A549 (cell line): ENCODE measurements at regions not wholly inside any gene's neighbourhood (a gene's known extent, or its start where the extent isn't known, plus 50 kb on each side); places are given as distances from the start of the nearest gene placed in this dataset.

ENCODE experiments used
- ATAC-seq, 2 experiments: fragments of 200-7000 bp in 1 of 2; fragments of >200 bp in 1 of 2; cut with Nextera tagmentation in 1 of 2; cut with Tn5 transposase in 1 of 2; 3 replicates each; pipeline versions ENCODE4 v1.8.0 to v1.9.1; 2018 to 2020; ENCODE audit warnings: mild to moderate bottlenecking in 1 of 2, moderate library complexity in 1 of 2
- CTCF ChIA-PET: fragments of 300-600 bp; sonication (Branson Sonifier 250); formaldehyde crosslinking; extraction: SDS; loops from one replicate; lab custom pipeline; 2021; ENCODE audit warnings: antibody characterized with exemption, inconsistent platforms; lab: Yijun Ruan, JAX
- POLR2A ChIA-PET: fragments of 350-600 bp; formaldehyde crosslinking; extraction: SDS; loops from one replicate; lab custom pipeline; 2021; ENCODE audit warnings: antibody characterized with exemption, inconsistent platforms; lab: Yijun Ruan, JAX
- DNase-seq, 2 experiments: peaks; one replicate each; pipeline versions ENCODE4 v3.0.0 to v3.0.0-alpha.2; 2011 to 2016; ENCODE audit warnings: low read depth in 1 of 2, low spot score in 1 of 2
- FAIRE-seq: peaks from 2 replicates; lab custom pipeline; 2011; peaks lifted over from hg19 to GRCh38; lab: Jason Lieb, UNC
- H3K27ac ChIP-seq, 2 experiments: fragments of >200 bp; sonication (Bioruptor Twin); formaldehyde crosslinking; 3 replicates each; pipeline ENCODE4 v1.5.1; 2016 to 2017
- H3K4me1 ChIP-seq: fragments of >200 bp; sonication (Bioruptor Twin); formaldehyde crosslinking; 3 replicates; pipeline ENCODE4 v1.6.1; 2016
- H3K4me2 ChIP-seq: fragments of >200 bp; sonication (Bioruptor Twin); formaldehyde crosslinking; 3 replicates; pipeline ENCODE4 v1.6.1; 2016
- H3K4me3 ChIP-seq: fragments of >200 bp; sonication (Bioruptor Twin); formaldehyde crosslinking; 3 replicates; pipeline ENCODE4 v1.5.1; 2016
- H3K9me3 ChIP-seq: fragments of >200 bp; sonication (Bioruptor Twin); formaldehyde crosslinking; 3 replicates; pipeline ENCODE4 v1.6.1; 2016
- ATOH8 ChIP-seq: fragments of 250-450 bp; sonication (Bioruptor Pico); IDR thresholded peaks from 2 replicates; pipeline ENCODE4 v1.5.0; 2020; ENCODE audit warnings: low read depth, mild to moderate bottlenecking, moderate library complexity
- CBX8 ChIP-seq: fragments of 200-600 bp; sonication (generic); IDR thresholded peaks from 2 replicates; pipeline ENCODE4 v1.6.1; 2016
- CEBPB ChIP-seq, 2 experiments: fragments of >200 bp in 1 of 2; sonication (Bioruptor Twin) in 1 of 2; formaldehyde crosslinking in 1 of 2; IDR thresholded peaks; 2 replicates each; pipeline ENCODE4 v1.6.1; 2012 to 2016
- CHD2 ChIP-seq: fragments of 150-350 bp; IDR thresholded peaks from 2 replicates; pipeline ENCODE4 v1.6.1; 2014; ENCODE audit warnings: low read length; ENCODE audit not compliant: partially characterized antibody
- E2F6 ChIP-seq: IDR thresholded peaks from 2 replicates; pipeline ENCODE4 v1.6.1; 2012; ENCODE audit warnings: low read depth, borderline replicate concordance
- EHF ChIP-seq: fragments of 250-450 bp; sonication (Bioruptor Pico); IDR thresholded peaks from 2 replicates; pipeline ENCODE4 v1.5.0; 2020; ENCODE audit warnings: mild to moderate bottlenecking
- EHMT2 ChIP-seq: fragments of 200-600 bp; sonication (generic); IDR thresholded peaks from 2 replicates; pipeline ENCODE4 v1.6.1; 2016; ENCODE audit warnings: antibody characterized with exemption, low read depth, mild to moderate bottlenecking, moderate library complexity
- EP300 ChIP-seq, 2 experiments: fragments of >200 bp; sonication (Bioruptor Twin); formaldehyde crosslinking; IDR thresholded peaks; 2 replicates in 1 of 2; 3 replicates in 1 of 2; pipeline ENCODE4 v1.6.1; 2016 to 2017
- FOSB ChIP-seq: fragments of 250-450 bp; sonication (Bioruptor Pico); IDR thresholded peaks from 2 replicates; pipeline ENCODE4 v1.5.0; 2020; ENCODE audit warnings: mild to moderate bottlenecking, moderate library complexity
- FOSL2 ChIP-seq, 2 experiments: fragments of 450-650 bp in 1 of 2; fragments of >200 bp in 1 of 2; sonication (Bioruptor Twin) in 1 of 2; formaldehyde crosslinking; IDR thresholded peaks; 2 replicates each; pipeline versions ENCODE4 v1.5.0 to v1.6.1; 2016 to 2020; ENCODE audit warnings: mild to moderate bottlenecking in 1 of 2, moderate library complexity in 1 of 2
- FOXS1 ChIP-seq: fragments of 250-450 bp; sonication (Bioruptor Pico); IDR thresholded peaks from 2 replicates; pipeline ENCODE4 v1.5.0; 2020; ENCODE audit warnings: mild to moderate bottlenecking, moderate library complexity
- GATA3 ChIP-seq: IDR thresholded peaks from 2 replicates; pipeline ENCODE4 v1.6.1; 2012; ENCODE audit warnings: borderline replicate concordance
- HDAC2 ChIP-seq: fragments of 200-600 bp; sonication (generic); IDR thresholded peaks from 2 replicates; pipeline ENCODE4 v1.6.1; 2016
- HES2 ChIP-seq: fragments of >200 bp; sonication (Bioruptor Twin); formaldehyde crosslinking; IDR thresholded peaks from 2 replicates; pipeline ENCODE4 v1.6.1; 2016
- HEYL ChIP-seq: fragments of 250-450 bp; sonication (Bioruptor Pico); IDR thresholded peaks from 2 replicates; pipeline ENCODE4 v1.8.0; 2021; ENCODE audit warnings: mild to moderate bottlenecking, moderate library complexity
- HMGXB4 ChIP-seq: fragments of 250-450 bp; sonication (Bioruptor Pico); IDR thresholded peaks from 2 replicates; pipeline ENCODE4 v1.5.0; 2021; ENCODE audit warnings: mild to moderate bottlenecking, moderate library complexity, borderline replicate concordance
- HOXA7 ChIP-seq: fragments of 250-450 bp; sonication (Bioruptor Pico); IDR thresholded peaks from 2 replicates; pipeline ENCODE4 v1.5.0; 2020; ENCODE audit warnings: mild to moderate bottlenecking, moderate library complexity
- JUNB ChIP-seq: fragments of >200 bp; sonication (Bioruptor Twin); formaldehyde crosslinking; IDR thresholded peaks from 2 replicates; pipeline ENCODE4 v1.6.1; 2016
- KDM1A ChIP-seq: fragments of 200-600 bp; sonication (generic); IDR thresholded peaks from 2 replicates; pipeline ENCODE4 v1.6.1; 2016; ENCODE audit warnings: low read depth, mild to moderate bottlenecking
- MAX ChIP-seq: IDR thresholded peaks from 2 replicates; pipeline ENCODE4 v1.6.1; 2012
- NPAS2 ChIP-seq: fragments of 250-450 bp; sonication (Bioruptor Pico); IDR thresholded peaks from 2 replicates; pipeline ENCODE4 v1.8.0; 2022; ENCODE audit warnings: mild to moderate bottlenecking, moderate library complexity, borderline replicate concordance
- NR3C1 ChIP-seq: fragments of >200 bp; sonication (Bioruptor Twin); formaldehyde crosslinking; IDR thresholded peaks from 3 replicates; pipeline ENCODE4 v1.6.1; 2017
- POLR2A ChIP-seq: IDR thresholded peaks from 2 replicates; pipeline ENCODE4 v1.6.1; 2012; ENCODE audit warnings: mild to moderate bottlenecking, low read length
- POLR2AphosphoS2 ChIP-seq: conservative IDR thresholded peaks from 2 replicates; pipeline ENCODE4 v1.6.1; 2012; ENCODE audit warnings: low read length, improper control_type of control experiment, inconsistent platforms
- RARB ChIP-seq: fragments of 250-450 bp; sonication (Bioruptor Pico); IDR thresholded peaks from 2 replicates; pipeline ENCODE4 v1.8.0; 2021; ENCODE audit warnings: mild to moderate bottlenecking, moderate library complexity
- RCOR1 ChIP-seq: fragments of 150-350 bp; IDR thresholded peaks from 2 replicates; pipeline ENCODE4 v1.6.1; 2014; ENCODE audit warnings: antibody characterized with exemption, low read length, low read depth
- RFX5 ChIP-seq: fragments of 450-650 bp; IDR thresholded peaks from 2 replicates; pipeline ENCODE4 v1.7.1; 2014; ENCODE audit warnings: antibody characterized with exemption, mild to moderate bottlenecking, moderate library complexity
- SREBF2 ChIP-seq: fragments of 450-650 bp; IDR thresholded peaks from 2 replicates; pipeline ENCODE4 v1.6.1; 2014; ENCODE audit warnings: mild to moderate bottlenecking, moderate library complexity
- TFCP2L1 ChIP-seq: fragments of 250-450 bp; sonication (Bioruptor Pico); IDR thresholded peaks from 2 replicates; pipeline ENCODE4 v1.5.0; 2021; ENCODE audit warnings: mild to moderate bottlenecking
- TP53 ChIP-seq: fragments of 250-450 bp; sonication (Bioruptor Pico); IDR thresholded peaks from 2 replicates; pipeline ENCODE4 v1.5.0; 2021; ENCODE audit warnings: mild to moderate bottlenecking, moderate library complexity
- ZNF302 ChIP-seq: fragments of 250-450 bp; sonication (Bioruptor Pico); IDR thresholded peaks from 2 replicates; pipeline ENCODE4 v1.9.0; 2021; ENCODE audit warnings: inconsistent platforms, mild to moderate bottlenecking, moderate library complexity
- ZSCAN20 ChIP-seq: fragments of 250-450 bp; sonication (Bioruptor Pico); IDR thresholded peaks from 2 replicates; pipeline ENCODE4 v1.8.0; 2022; ENCODE audit warnings: mild to moderate bottlenecking, moderate library complexity
- WGBS: methylation state at CpG from one replicate; pipeline ENCODE4 v1.1.6; 2017; ENCODE audit errors: missing lambda C conversion rate; 5-methylcytosine and 5-hydroxymethylcytosine counted together

- no peak overlapping the region for H3K27ac ChIP-seq
- H3K9me3 ChIP-seq: no peaks in the 10 kb centered on the region
- no peak overlapping the region for H3K4me2 ChIP-seq
- ChIA-PET POLR2A (no interaction called here), CTCF (no interaction called here)
- ATAC-seq (no peak), FAIRE-seq (no peak)
- no peaks in the 10 kb centered on the region for H3K4me1 ChIP-seq
- WGBS: 0% methylated on average over 1 of the region's 1 CpG
- TF ChIP-seq HOXA7 (no peak), HMGXB4 (CRISPR knock-in tag) (no peak), HES2 (no peak), POLR2A (no peak), FOSL2 (IDR thresholded peaks at IDR 0.05) (no peak), FOSL2 (CRISPR knock-in tag; IDR thresholded peaks at IDR 0.05) (no peak), NPAS2 (CRISPR knock-in tag) (no peak), TP53 (CRISPR knock-in tag) (no peak), FOXS1 (no peak), SREBF2 (no peak), RCOR1 (no peak), E2F6 (no peak), GATA3 (no peak), ZNF302 (CRISPR knock-in tag) (no peak), MAX (no peak), EP300 (IDR thresholded peaks at IDR 0.05) (no peak), RFX5 (no peak), ZSCAN20 (no peak), KDM1A (no peak)
- TF ChIP-seq, all 56 proteins: peak for 0
- DNase-seq: no peak
- H3K4me3 ChIP-seq: no peak overlapping the region
Measured at GRCh38 chr4:18252052-18252451, 230.5 kb upstream of the LCORL start.

GRCh38 chr4:18250564-18250963 is 229.0 kb upstream of the LCORL start:
- ChIA-PET CTCF (no interaction called here), POLR2A (no interaction called here)

GRCh38 chr4:18248611-18249010 is 227.1 kb upstream of the LCORL start:
- ChIA-PET POLR2A (no interaction called here), CTCF (no interaction called here)
- no peak for TF ChIP-seq ZNF302 (CRISPR knock-in tag)
- TF ChIP-seq EHF (CRISPR knock-in tag): no peak
- no peak for TF ChIP-seq ZSCAN20
- no peak for TF ChIP-seq TFCP2L1 (CRISPR knock-in tag)
- no peak for TF ChIP-seq POLR2AphosphoS2
- TF ChIP-seq CBX8: no peak
- TF ChIP-seq HEYL: no peak
- TF ChIP-seq EHMT2: no peak
- no peak for TF ChIP-seq ATOH8 (CRISPR knock-in tag)
- TF ChIP-seq CHD2: no peak
- TF ChIP-seq NPAS2 (CRISPR knock-in tag): no peak
- TF ChIP-seq CEBPB (IDR thresholded peaks at IDR 0.05): no peak
- TF ChIP-seq NR3C1: no peak
- TF ChIP-seq FOSL2 (IDR thresholded peaks at IDR 0.05): no peak
- no peak for TF ChIP-seq FOSL2 (CRISPR knock-in tag; IDR thresholded peaks at IDR 0.05)
- no peaks in the 10 kb centered on the region for H3K4me1 ChIP-seq
- ATAC-seq (no peak), FAIRE-seq (no peak), DNase-seq (no peak)
- no peak overlapping the region for H3K27ac ChIP-seq
- WGBS: 0% methylated on average over 2 of the region's 2 CpGs
- no peak overlapping the region for H3K4me3 ChIP-seq
- H3K4me2 ChIP-seq: no peak overlapping the region
- no peaks in the 10 kb centered on the region for H3K9me3 ChIP-seq

More at GRCh38 chr4:18250564-18250963, 229.0 kb upstream of the LCORL start:
- ATAC-seq: no peak
- H3K9me3 ChIP-seq: no peaks in the 10 kb centered on the region
- H3K4me2 ChIP-seq: no peak overlapping the region
- H3K4me3 ChIP-seq: no peak overlapping the region
- no peak for TF ChIP-seq POLR2A
- TF ChIP-seq HDAC2: no peak
- no peak for TF ChIP-seq FOSB (CRISPR knock-in tag)
- no peak for TF ChIP-seq RARB (CRISPR knock-in tag)
- no peak for TF ChIP-seq JUNB
- TF ChIP-seq, all 56 proteins: peak for 0
- DNase-seq (no peak), FAIRE-seq (no peak)
- Histone ChIP-seq H3K27ac (no peak overlapping the region), H3K4me1 (no peaks in the 10 kb centered on the region)
